ENCODE measurements at regions not wholly inside any gene's neighbourhood (a gene's known extent, or its start where the extent isn't known, plus 50 kb on each side); places are given as distances from the start of the nearest gene placed in this dataset.

DNA sequence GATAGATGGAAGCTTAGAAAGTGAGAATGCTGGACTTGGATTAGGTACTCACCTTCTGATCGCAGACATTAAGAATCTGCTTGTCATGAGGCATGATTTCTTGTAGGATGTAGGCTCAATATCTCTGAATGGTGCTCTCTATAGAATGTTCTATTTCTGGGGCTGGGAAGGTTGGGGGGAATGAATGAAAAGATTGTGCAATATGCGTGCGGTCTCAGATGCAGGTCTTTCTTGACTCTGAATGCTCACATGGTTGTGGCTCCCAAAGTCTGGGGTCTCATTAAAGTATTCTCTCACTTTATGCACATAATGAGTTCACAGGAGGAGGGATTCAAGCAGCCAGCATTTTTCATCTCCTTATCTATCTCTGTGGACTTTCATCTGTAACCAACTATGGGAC is 482.0 kb upstream of the CD180 start:
- TF ChIP-seq, protein P1, sequence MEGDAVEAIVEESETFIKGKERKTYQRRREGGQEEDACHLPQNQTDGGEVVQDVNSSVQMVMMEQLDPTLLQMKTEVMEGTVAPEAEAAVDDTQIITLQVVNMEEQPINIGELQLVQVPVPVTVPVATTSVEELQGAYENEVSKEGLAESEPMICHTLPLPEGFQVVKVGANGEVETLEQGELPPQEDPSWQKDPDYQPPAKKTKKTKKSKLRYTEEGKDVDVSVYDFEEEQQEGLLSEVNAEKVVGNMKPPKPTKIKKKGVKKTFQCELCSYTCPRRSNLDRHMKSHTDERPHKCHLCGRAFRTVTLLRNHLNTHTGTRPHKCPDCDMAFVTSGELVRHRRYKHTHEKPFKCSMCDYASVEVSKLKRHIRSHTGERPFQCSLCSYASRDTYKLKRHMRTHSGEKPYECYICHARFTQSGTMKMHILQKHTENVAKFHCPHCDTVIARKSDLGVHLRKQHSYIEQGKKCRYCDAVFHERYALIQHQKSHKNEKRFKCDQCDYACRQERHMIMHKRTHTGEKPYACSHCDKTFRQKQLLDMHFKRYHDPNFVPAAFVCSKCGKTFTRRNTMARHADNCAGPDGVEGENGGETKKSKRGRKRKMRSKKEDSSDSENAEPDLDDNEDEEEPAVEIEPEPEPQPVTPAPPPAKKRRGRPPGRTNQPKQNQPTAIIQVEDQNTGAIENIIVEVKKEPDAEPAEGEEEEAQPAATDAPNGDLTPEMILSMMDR (IDR thresholded peaks at IDR 0.05 in 2 of 3, conservative IDR thresholded peaks at IDR 0.05 in 1 of 3; ENCODE audit: borderline replicate concordance in 1 of 3, insufficient read depth in 1 of 3, low read depth in 2 of 3, low read length in 2 of 3) = no peak
- TF ChIP-seq EZH2phosphoT487 (IDR thresholded peaks at IDR 0.05; ENCODE audit: borderline replicate concordance) (no peak), POLR2A (IDR thresholded peaks at IDR 0.05; ENCODE audit: borderline replicate concordance, extremely low read depth, insufficient read depth, insufficient read length) (no peak), YY1 (IDR thresholded peaks at IDR 0.05; ENCODE audit: extremely low read depth, insufficient replicate concordance, low read depth, low read length) (no peak), ZFX (IDR thresholded peaks at IDR 0.05) (no peak), EZH2 (IDR thresholded peaks at IDR 0.05) (no peak), ZNF274 (IDR thresholded peaks at IDR 0.05; ENCODE audit: low read depth, low read length) (no peak)
- TF ChIP-seq, protein P2, sequence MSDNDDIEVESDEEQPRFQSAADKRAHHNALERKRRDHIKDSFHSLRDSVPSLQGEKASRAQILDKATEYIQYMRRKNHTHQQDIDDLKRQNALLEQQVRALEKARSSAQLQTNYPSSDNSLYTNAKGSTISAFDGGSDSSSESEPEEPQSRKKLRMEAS (IDR thresholded peaks at IDR 0.05) = no peak
